H9 (cell line): ENCODE measurements at regions not wholly inside any gene's neighbourhood (a gene's known extent, or its start where the extent isn't known, plus 50 kb on each side); places are given as distances from the start of the nearest gene placed in this dataset.

Experiments
- DNase-seq: peaks from one replicate; pipeline ENCODE4 v3.0.0-alpha.2; 2017
- H2AFZ ChIP-seq: one replicate; pipeline ENCODE4 v1.6.1; 2013; ENCODE audit warnings: mild to moderate bottlenecking, low read length, control low read depth, moderate library complexity
- H2AK5ac ChIP-seq: 2 replicates; pipeline ENCODE4 v1.6.1; 2013; ENCODE audit warnings: low read length, control low read depth, mixed read lengths; ENCODE audit not compliant: insufficient read length
- H2BK120ac ChIP-seq: one replicate; pipeline ENCODE4 v1.6.1; 2013; ENCODE audit warnings: low read depth, mild to moderate bottlenecking, low read length, control low read depth, inconsistent platforms; ENCODE audit not compliant: poor library complexity, severe bottlenecking
- H2BK12ac ChIP-seq: 2 replicates; pipeline ENCODE4 v1.6.1; 2013; ENCODE audit warnings: low read length, control low read depth, mixed read lengths, low read depth; ENCODE audit not compliant: insufficient read length
- H2BK15ac ChIP-seq: 2 replicates; pipeline ENCODE4 v1.6.1; 2013; ENCODE audit warnings: low read depth, low read length, control low read depth
- H2BK20ac ChIP-seq: one replicate; pipeline ENCODE4 v1.6.1; 2013; ENCODE audit warnings: low read depth, mild to moderate bottlenecking, low read length, control low read depth, inconsistent platforms; ENCODE audit not compliant: poor library complexity, severe bottlenecking
- H2BK5ac ChIP-seq: 2 replicates; pipeline ENCODE4 v1.6.1; 2013; ENCODE audit warnings: low read length, control low read depth, mixed read lengths; ENCODE audit not compliant: insufficient read length
- H3K14ac ChIP-seq: 2 replicates; pipeline ENCODE4 v1.6.1; 2013; ENCODE audit warnings: low read length, control low read depth; ENCODE audit not compliant: insufficient read depth
- H3K18ac ChIP-seq: 2 replicates; pipeline ENCODE4 v1.6.1; 2013; ENCODE audit warnings: low read depth, mild to moderate bottlenecking, mixed read lengths, low read length, control low read depth; ENCODE audit not compliant: insufficient read length
- H3K23ac ChIP-seq: 2 replicates; pipeline ENCODE4 v1.6.1; 2013; ENCODE audit warnings: low read length, control low read depth, mixed read lengths, low read depth; ENCODE audit not compliant: insufficient read length
- H3K23me2 ChIP-seq: 2 replicates; pipeline ENCODE4 v1.6.1; 2013; ENCODE audit warnings: low read depth, mild to moderate bottlenecking, mixed read lengths, low read length, control low read depth; ENCODE audit not compliant: insufficient read length, poor library complexity, severe bottlenecking
- H3K27ac ChIP-seq: 2 replicates; pipeline ENCODE4 v1.5.1; 2013; ENCODE audit warnings: low read length, control low read depth, mixed read lengths, low read depth; ENCODE audit not compliant: insufficient read length
- H3K27me3 ChIP-seq: 2 replicates; pipeline ENCODE4 v1.6.1; 2013; ENCODE audit warnings: low read length, control low read depth, inconsistent platforms; ENCODE audit not compliant: insufficient read depth
- H3K4ac ChIP-seq: 2 replicates; pipeline ENCODE4 v1.6.1; 2013; ENCODE audit warnings: low read depth, mild to moderate bottlenecking, control low read depth, inconsistent platforms, low read length, moderate library complexity
- H3K4me1 ChIP-seq: 2 replicates; pipeline ENCODE4 v1.6.1; 2013; ENCODE audit warnings: low read length, control low read depth, inconsistent platforms; ENCODE audit not compliant: insufficient read depth
- H3K4me2 ChIP-seq: 2 replicates; pipeline ENCODE4 v1.6.1; 2013; ENCODE audit warnings: low read length, control low read depth, mixed read lengths; ENCODE audit not compliant: insufficient read length, insufficient read depth
- H3K56ac ChIP-seq: 2 replicates; pipeline ENCODE4 v1.6.1; 2013; ENCODE audit warnings: low read depth, mild to moderate bottlenecking, mixed read lengths, low read length, control low read depth; ENCODE audit not compliant: insufficient read length
- H3K79me1 ChIP-seq: 2 replicates; pipeline ENCODE4 v1.6.1; 2013; ENCODE audit warnings: low read depth, mild to moderate bottlenecking, moderate library complexity, low read length, control low read depth, inconsistent platforms; ENCODE audit not compliant: insufficient read depth, poor library complexity, severe bottlenecking
- H3K79me2 ChIP-seq: 2 replicates; pipeline ENCODE4 v1.6.1; 2013; ENCODE audit warnings: low read length, control low read depth, inconsistent platforms; ENCODE audit not compliant: insufficient read depth
- H3K9ac ChIP-seq: 2 replicates; pipeline ENCODE4 v1.6.1; 2013; ENCODE audit warnings: low read length, control low read depth, mixed read lengths; ENCODE audit not compliant: insufficient read length; ENCODE audit errors: extremely low read depth
- H3K9me3 ChIP-seq: one replicate; pipeline ENCODE4 v1.6.1; 2013; ENCODE audit warnings: low read depth, low read length, inconsistent platforms; ENCODE audit not compliant: control insufficient read depth
- H3T11ph ChIP-seq: one replicate; pipeline ENCODE4 v1.6.1; 2013; ENCODE audit warnings: mild to moderate bottlenecking, low read length, control low read depth, inconsistent platforms
- H4K20me1 ChIP-seq: one replicate; pipeline ENCODE4 v1.6.1; 2013; ENCODE audit not compliant: control insufficient read depth, insufficient read length, insufficient read depth
- H4K5ac ChIP-seq: 2 replicates; pipeline ENCODE4 v1.6.1; 2013; ENCODE audit warnings: low read depth, mild to moderate bottlenecking, mixed read lengths, low read length, control low read depth; ENCODE audit not compliant: insufficient read length
- H4K8ac ChIP-seq: replicated peaks from 2 replicates; pipeline ENCODE4 v1.6.1; 2013; ENCODE audit warnings: low read length, control low read depth, mixed read lengths, low read depth; ENCODE audit not compliant: insufficient read length
- H4K91ac ChIP-seq: 2 replicates; pipeline ENCODE4 v1.6.1; 2013; ENCODE audit warnings: low read depth, mild to moderate bottlenecking, moderate library complexity, mixed read lengths, low read length, control low read depth; ENCODE audit not compliant: insufficient read length
- H3K27ac Mint-ChIP-seq, 3 experiments: 2 replicates in 2 of 3; 3 replicates in 1 of 3; pipeline ENCODE4 v1.8.0; 2020 to 2021; ENCODE audit warnings: mixed read lengths in 3 of 3, mild to moderate bottlenecking in 1 of 3, moderate library complexity in 1 of 3
- H3K27me3 Mint-ChIP-seq: 2 replicates; pipeline ENCODE4 v1.8.0; 2021; ENCODE audit warnings: low read depth, mild to moderate bottlenecking, moderate library complexity, mixed read lengths
- H3K36me3 Mint-ChIP-seq, 3 experiments: 2 replicates in 2 of 3; 3 replicates in 1 of 3; pipeline ENCODE4 v1.8.0; 2020 to 2021; ENCODE audit warnings: low read depth in 3 of 3, mixed read lengths in 3 of 3; ENCODE audit not compliant: insufficient read depth in 1 of 3
- H3K4me1 Mint-ChIP-seq, 2 experiments: 2 replicates each; pipeline ENCODE4 v1.8.0; 2020; ENCODE audit warnings: mixed read lengths in 2 of 2
- H3K4me3 Mint-ChIP-seq, 2 experiments: 2 replicates in 1 of 2; 3 replicates in 1 of 2; pipeline ENCODE4 v1.8.0; 2020 to 2021; ENCODE audit warnings: mild to moderate bottlenecking in 2 of 2, mixed read lengths in 2 of 2, moderate library complexity in 1 of 2
- H3K9me3 Mint-ChIP-seq, 2 experiments: 2 replicates in 1 of 2; 3 replicates in 1 of 2; pipeline ENCODE4 v1.8.0; 2020; ENCODE audit warnings: mild to moderate bottlenecking in 2 of 2, mixed read lengths in 2 of 2, moderate library complexity in 1 of 2
- CTCF ChIP-seq: fragments of 200-600 bp; sonication (generic); conservative IDR thresholded peaks from 3 replicates; pipeline ENCODE4 v1.8.0; 2021; ENCODE audit warnings: antibody characterized with exemption, mild to moderate bottlenecking
- WGBS: extraction: QIAGEN DNeasy Blood & Tissue Kit; methylation state at CpG from one replicate; pipeline ENCODE4 v1.1.7; 2013; ENCODE audit warnings: missing lambda C conversion rate, low lambda C conversion rate, mixed read lengths; ENCODE audit not compliant: insufficient read length; ENCODE audit errors: extremely low coverage; 5-methylcytosine and 5-hydroxymethylcytosine counted together

DNA sequence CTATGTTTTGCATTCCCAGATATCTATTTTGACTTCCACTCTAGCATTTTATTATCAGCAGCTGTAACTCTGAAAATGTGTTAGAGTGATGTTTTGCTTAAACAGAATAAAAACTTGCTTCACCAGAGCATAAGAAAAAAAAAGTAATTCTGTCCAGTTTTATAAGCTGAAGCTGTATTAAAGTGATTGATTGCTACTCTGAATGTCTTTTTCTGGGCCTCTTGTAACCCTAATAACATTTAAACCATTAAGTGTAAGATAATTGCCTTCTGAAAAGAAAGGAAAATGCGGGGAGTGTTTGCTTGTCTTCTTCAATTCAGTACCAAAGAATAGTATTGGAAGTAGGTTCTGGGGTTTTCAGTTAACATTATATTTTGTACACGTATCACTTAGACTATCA lies 57.9 kb upstream of the UBE2E1 start:
- H2BK5ac ChIP-seq: no peak overlapping the region
- Mint-ChIP-seq H3K9me3 (no peaks in the 10 kb centered on the region), H3K27me3 (peaks cover 37% of the 10 kb centered on the region), H3K4me3 (no peak overlapping the region), H3K36me3 (no peaks in the 10 kb centered on the region), H3K27ac (no peak overlapping the region), H3K4me1 (peaks cover 53 to 61% of the 10 kb centered on the region in 2 experiments)
- H3K4me2 ChIP-seq: no peak overlapping the region
- peaks cover 7% of the 10 kb centered on the region for H3K23me2 ChIP-seq
- no peak overlapping the region for H4K91ac ChIP-seq
- DNase-seq: no peak
- no peaks in the 10 kb centered on the region for H4K20me1 ChIP-seq
- H3K14ac ChIP-seq: no peak overlapping the region
- H3K18ac ChIP-seq: no peak overlapping the region
- H2BK20ac ChIP-seq: no peak overlapping the region
- no peak overlapping the region for H2BK12ac ChIP-seq
- H3K79me1 ChIP-seq: no peaks in the 10 kb centered on the region
- no peak overlapping the region for H3K23ac ChIP-seq
- H4K5ac ChIP-seq: no peak overlapping the region
- H3T11ph ChIP-seq: no peak overlapping the region
- no peaks in the 10 kb centered on the region for H3K9me3 ChIP-seq
- H2AFZ ChIP-seq: no peak overlapping the region
- H3K56ac ChIP-seq: no peak overlapping the region
- no peak overlapping the region for H3K4ac ChIP-seq
- H3K9ac ChIP-seq: no peak overlapping the region
- no peak overlapping the region for H3K27ac ChIP-seq
- no peak overlapping the region for H2BK120ac ChIP-seq
- WGBS: no CpG with 5 or more reads among the region's 2 CpGs
- TF ChIP-seq CTCF: no peak
- no peak overlapping the region for H2BK15ac ChIP-seq
- peaks cover 18% of the 10 kb centered on the region; the same call in 1 of the 2 replicates for H3K27me3 ChIP-seq
- no peaks in the 10 kb centered on the region for H3K79me2 ChIP-seq
- no peak overlapping the region for H2AK5ac ChIP-seq
- H3K4me1 ChIP-seq: peaks cover 16% of the 10 kb centered on the region
- no peak overlapping the region for H4K8ac ChIP-seq
